Muscle of back (tissue), 3 donors: ENCODE measurements at regions not wholly inside any gene's neighbourhood (a gene's known extent, or its start where the extent isn't known, plus 50 kb on each side); places are given as distances from the start of the nearest gene placed in this dataset.

Experiments
- DNase-seq, 3 donors: peaks; one replicate each; pipeline versions ENCODE4 v3.0.0 to v3.0.0-alpha.2; 2013

DNA sequence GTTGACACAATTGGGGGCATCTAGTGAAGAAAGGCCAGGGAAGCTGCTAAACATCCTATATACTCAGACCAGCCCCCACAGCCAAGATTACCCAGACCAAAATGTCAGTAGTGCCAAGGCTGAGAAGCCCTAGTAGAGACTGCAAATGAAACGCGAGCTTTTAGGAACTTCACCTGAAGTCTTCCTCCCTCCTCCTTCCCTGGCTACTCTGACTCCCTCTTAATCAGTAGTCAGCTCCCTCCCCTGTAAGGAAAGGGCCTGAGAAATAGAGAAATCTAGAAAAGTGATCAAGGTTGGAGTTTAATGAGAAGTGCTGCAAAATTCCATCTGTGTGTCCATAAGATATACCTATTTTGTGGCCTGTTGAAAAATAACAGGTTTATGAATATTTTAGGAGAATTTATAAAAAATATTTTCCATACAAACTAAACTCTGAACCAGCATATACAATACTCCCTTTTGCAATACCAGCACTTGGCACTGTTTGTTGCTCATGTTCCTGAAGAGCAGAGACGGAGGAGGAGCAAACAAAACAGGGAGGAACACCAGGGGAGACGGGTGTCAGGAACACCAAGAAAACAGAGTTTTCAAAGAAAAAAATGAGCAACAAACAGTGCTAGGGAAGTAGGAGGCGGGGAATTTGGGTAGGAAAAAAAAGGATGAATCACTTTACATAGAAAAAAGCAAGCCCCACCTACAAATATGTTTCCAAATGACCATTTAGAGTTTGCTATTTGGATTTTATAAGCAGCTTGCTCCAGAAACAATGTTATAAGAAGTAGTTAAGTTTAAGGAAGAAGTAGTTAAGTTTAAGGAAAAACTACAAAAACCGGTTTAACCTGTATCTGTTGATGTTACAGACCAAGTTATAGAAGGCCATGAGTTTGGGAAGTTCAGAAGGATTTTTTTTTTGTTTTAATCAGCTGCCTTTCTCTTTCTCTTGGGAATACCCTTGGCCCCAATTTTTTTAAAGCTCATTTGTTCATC, 282.1 kb upstream of the GRIP1 start:
- no peak for DNase-seq

DNA sequence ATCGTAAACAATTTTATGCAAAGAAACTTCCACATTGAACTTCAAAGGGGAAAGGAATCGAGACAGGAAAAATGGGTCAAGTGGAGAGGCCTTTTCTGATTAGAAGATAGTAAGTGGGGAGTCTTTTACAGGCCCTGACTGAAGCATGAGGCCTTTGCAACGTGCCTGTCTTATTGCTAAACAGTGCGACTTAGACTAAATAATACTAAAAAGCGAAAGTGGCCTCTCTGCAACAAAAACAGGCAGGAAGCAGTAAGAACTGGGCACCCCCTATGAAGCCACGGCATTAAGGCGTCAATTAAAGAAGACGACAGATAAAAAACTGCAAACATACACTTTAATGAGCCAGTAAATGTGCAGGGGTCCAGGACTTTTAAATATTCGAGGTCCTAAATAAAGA, 283.4 kb upstream of the GRIP1 start:
- DNase-seq: no peak

DNA sequence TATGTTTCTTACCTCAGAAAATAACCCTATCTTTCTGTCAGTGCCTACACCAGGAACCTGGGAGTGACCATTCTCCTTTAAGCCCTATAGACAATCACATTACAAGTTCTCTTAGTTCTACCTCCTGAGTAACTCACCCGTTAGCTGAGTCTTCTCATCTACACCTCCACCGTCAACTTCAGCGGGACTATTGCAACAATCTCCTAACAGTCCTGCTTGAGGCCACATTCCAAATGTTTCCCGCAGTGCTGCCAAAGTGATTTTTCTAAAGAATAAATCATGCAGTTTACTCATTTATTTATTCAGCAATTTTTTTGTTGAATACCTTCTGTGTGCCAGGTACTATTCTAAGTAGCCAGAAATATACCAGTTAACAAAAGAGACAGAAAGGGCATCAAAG, 285.0 kb upstream of the GRIP1 start:
- no peak for DNase-seq

DNA sequence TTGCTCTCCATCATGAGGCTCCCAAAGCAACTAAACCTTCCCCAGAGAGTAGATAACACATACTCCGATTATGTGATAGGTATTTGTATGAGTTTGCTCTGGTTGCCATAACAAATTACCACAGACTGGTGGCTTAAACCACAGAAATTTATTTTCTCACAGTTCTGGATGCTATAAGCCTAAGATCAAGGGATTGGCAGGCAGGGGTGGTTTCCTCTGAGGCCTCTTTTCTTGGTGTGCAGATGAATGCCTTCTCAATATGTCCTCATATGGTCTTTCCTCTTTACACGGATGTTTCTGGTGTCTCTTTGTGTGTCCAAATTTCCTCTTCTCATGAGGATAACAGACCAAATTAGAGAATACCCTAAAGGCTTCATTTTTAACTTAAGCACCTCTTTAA, 285.8 kb upstream of the GRIP1 start:
- peak in 1 of 3 donors; percentile 11 for DNase-seq

GRCh38 chr12:66965621-66966020, 286.7 kb upstream of the GRIP1 start:
- DNase-seq: no peak

DNA sequence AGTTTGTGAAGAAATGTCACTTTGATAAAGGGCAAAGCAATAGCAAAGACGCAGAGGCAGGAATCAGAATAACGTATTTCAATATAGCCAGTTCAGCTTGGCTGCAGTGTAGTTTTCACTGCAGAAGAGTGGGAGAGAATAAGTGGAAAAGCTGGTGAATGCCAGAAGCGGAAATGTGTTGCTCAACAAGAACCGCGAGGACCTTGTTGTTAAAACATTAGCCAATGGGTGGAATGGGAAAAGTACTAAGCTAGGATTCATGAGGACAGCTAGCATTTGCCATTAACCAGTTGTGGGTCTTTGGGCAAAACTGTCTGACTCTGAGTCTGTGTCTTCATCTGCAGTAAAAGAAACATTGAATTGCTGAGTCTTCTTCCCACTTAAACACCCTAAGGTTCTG, 292.9 kb upstream of the GRIP1 start:
- no peak for DNase-seq

DNA sequence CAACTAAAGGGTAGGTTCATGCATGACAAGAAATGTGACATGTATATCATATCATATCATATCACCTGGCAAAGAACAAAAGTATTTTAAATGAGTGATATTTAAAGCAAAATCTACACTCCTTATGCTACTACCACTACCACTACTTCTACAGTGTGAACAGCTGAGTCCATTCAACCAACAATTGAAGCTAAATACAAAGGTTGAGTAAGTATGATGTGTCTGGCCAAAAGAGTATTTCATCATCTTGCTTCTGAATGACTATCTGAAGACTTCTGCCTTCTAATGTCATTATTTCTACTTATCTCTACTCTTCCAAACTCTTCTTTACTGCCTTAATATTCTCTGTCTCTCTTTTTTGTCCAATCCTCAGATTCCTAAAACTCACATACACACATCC, 292.6 kb upstream of the CAND1 start:
- no peak for DNase-seq

DNA sequence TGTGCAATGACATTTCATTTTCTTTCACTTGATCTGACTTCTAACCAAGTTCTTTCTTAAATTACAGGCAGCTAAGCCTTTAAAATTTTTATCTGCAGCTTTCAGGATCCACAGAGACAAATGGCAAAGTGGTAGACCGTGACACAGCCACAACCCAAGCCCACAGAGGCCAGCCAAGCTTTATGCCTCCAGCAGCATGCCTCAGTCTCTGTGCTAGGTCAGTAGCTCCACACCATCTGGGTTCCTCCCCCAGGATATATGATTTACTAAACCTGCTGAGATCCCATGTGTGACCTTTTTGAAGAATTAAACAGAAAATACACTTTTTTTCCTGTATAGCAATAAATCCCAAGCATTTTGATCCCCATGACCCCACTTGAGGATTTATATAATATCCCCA, 290.4 kb upstream of the CAND1 start:
- DNase-seq: no peak

DNA sequence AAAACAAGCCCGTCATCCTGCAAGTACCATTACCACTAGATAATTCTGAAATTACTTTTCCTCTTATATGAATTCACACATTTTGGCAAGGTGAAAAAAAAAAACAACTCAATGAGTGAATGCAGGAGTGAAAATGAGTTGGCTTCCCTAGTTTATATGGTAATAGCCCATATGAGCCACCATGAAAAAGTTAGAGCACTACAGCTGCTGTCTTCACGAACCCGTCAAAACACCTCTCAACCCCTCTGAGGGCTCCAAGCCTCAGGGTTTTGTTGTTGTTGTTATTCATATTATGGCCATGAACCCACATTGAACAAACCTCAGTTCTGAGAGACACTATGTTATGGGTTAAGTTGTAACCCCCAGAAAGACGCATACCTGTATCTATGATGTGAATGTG, 289.9 kb upstream of the CAND1 start:
- DNase-seq: no peak

- no peak for DNase-seq
These were observed 285.1 kb upstream of the CAND1 start for GRCh38 chr12:66984077-66984476.

GRCh38 chr12:66984962-66985361, 284.2 kb upstream of the CAND1 start:
- no peak for DNase-seq

DNA sequence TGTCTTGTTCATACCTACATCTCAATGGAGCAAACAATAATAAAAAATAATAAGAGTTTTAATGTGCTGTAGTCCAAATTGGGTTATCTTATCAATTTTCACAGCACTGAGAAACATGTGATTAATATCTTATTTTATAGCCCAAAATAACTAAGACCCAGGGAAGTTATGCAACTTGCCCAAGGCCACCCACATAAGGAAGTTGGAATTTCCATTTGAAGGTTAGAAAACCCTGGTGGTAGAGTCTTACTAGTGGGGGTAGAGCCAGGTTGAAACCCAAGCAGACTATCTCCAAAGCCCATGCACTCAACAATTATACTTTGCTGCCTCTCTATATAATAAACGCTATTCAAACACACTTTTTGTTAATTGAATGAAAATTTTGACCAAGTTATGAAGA, 270.0 kb upstream of the CAND1 start:
- DNase-seq: no peak

DNA sequence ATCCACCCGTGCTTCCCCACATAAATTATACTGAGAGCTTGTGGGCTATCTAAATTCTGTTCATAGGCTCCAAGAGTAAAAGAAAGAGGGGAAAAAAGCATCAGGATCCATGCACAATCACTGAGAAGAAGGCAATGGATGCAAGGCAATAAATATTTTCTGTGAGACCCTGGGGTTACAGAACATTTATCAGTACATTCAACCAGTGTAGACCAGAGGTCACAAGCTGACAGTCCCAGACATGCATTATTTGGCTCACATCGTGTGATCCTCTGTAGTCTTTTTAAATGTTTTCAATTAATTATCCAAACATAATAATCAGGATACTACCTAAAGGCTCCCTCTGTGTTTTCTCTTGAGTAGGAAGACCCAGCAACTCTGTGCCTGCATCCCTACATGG, 267.9 kb upstream of the CAND1 start:
- DNase-seq: no peak

GRCh38 chr12:67002720-67003119, 266.4 kb upstream of the CAND1 start:
- no peak for DNase-seq

DNA sequence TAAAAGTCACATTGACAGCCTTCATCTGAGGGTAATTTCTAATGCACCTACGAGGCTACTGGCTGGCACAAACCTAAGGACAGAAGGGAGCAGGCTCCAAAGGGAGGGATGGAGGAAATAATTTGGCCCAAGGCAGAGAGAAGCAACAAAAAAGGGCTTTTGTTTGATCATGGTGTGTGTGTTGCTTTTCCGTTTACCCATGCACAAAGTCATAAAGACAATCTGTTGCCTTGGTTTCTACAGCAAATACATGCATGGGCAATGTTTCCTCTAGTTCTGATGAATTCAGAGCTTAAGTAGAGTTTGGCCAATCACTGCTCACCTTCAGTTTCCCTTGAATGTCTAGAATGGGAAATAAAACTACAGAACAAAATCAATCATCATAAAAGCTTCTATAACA, 262.5 kb upstream of the CAND1 start:
- DNase-seq: no peak

DNA sequence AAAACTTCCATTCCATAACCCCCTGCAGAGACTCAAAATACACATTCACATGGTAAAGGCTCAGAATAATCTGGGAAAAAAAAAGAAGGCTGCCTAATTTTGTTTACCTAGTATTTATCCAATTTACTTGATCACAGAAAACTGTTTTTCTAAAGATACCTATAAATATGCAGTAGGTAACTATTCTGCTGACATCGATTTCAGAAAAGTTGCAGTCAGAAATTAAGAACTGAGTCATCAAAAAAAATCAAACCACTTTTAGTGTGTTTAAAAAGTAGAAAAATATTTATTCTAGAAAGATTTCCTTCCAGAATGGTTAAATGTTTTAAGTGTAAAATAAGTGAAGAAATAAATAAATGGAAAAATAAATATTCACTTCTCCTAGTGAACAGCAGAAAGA, 254.5 kb upstream of the CAND1 start:
- no peak for DNase-seq

DNA sequence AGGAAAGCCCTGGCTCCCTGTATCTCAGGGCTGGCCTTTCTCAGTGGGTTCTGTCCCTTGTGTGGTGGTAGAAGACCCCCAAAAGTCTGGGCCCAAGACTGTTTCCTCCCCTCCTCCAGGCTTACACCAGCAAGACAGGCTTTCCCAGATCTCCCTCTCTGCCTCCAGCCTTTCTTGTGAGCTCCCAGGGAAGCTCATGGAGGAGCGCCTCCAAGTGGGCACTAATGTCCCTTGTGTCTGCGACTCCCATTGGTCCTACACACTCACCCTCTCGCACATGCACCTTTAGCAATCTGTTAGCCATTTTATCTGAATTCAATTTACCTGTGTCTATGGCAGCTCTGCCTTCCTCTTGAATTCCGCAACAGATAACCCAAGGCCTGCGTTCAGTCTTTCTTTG, 251.1 kb upstream of the CAND1 start:
- no peak for DNase-seq

- DNase-seq: peak in 1 of 3 donors; percentile 7
These were observed 250.1 kb upstream of the CAND1 start for GRCh38 chr12:67019070-67019469.

DNA sequence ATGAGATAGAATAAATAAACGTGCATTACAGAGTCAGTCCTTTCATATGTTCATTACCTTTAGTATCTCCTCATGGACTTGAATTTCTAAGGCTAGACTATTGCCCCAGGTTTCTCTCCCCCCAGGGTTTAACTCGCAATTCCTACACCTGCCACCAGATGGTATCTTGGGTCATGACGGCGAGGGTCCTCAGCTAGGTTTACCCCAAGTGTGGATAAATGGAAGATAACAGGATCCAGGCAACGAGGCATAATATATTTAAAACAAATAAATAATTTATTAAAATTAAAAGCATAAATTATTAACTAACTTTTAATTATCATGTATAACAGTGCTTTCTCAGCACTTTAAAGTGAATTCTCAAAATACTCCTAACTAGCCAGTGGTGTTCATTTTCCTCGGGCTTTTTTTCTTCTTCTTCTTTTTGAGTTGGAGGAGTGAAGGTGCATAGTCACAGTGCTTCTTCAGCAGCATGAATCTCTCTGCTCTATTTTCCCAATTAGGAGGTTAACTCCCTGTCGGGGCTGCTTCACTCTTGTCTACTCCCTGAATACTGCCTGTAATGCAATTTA, 243.5 kb upstream of the CAND1 start:
- peak in 1 of 3 donors; percentile 13 for DNase-seq

DNA sequence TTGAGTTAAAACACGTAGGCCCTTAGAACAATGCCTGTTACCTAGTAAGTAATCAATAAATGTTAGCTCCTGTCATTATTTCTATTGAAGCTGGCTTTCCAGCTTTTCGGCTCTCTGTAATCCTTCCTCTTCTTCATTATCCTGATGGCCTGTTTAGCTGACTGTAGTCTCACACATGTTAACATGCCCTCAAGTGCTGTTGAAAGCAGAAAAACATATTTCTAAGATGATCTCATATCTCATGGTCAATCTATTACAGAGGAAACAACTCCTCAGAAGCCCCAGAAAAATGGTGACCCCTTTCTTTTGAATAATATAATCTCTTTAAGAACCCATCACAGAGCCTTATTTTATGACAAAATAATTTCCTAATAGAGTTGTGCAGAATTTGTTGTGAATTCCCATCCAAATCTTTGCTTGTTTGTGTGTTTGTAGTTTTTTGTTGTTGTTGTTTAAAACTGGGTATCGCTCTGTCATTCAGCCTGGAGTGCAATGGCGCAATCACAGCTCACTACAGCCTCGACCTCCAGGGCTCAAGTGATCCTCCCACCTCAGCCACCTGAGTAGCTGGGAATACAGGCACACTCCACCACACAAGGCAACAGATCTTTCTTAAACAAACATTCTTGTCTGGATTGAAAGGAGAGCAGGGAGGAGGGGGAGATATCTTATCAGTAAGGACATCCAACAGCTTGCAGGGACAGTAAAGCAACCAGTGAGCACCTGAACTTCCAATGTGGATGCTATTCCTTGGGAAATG, 242.5 kb upstream of the CAND1 start:
- no peak for DNase-seq

GRCh38 chr12:67028529-67028928, 240.6 kb upstream of the CAND1 start:
- DNase-seq: no peak

- DNase-seq: no peak
These were observed 234.9 kb upstream of the CAND1 start for GRCh38 chr12:67034110-67034879.
